Peyer's patch (tissue), 4 donors: ENCODE measurements at regions not wholly inside any gene's neighbourhood (a gene's known extent, or its start where the extent isn't known, plus 50 kb on each side); places are given as distances from the start of the nearest gene placed in this dataset.
A peak's percentile ranks its signal among the peaks of the same experiment; 100 is the strongest.

Experiments
- DNase-seq, 3 donors: peaks; one replicate each; pipeline ENCODE4 v3.0.0-alpha.2; 2017 to 2019
- H3K27ac ChIP-seq, 4 donors: fragments of 200-600 bp; sonication (generic); one replicate each; pipeline ENCODE4 v1.5.1; 2016 to 2019
- H3K27me3 ChIP-seq, 2 donors: fragments of 200-600 bp; sonication (generic); one replicate each; pipeline ENCODE4 v1.5.1; 2019
- H3K36me3 ChIP-seq, 3 donors: fragments of 200-600 bp; sonication (generic); one replicate each; pipeline ENCODE4 v1.5.1; 2016 to 2019
- H3K4me1 ChIP-seq, 4 donors: fragments of 200-600 bp; sonication (generic); one replicate each; pipeline ENCODE4 v1.5.1; 2016 to 2019
- H3K4me3 ChIP-seq, 4 donors: fragments of 200-600 bp; sonication (generic); 1 replicate in 3 of 4; 2 replicates in 1 of 4; pipeline ENCODE4 v1.5.1; 2016 to 2019; ENCODE audit warnings: mild to moderate bottlenecking in 1 of 4
- H3K9me3 ChIP-seq, 4 donors: fragments of 200-600 bp; sonication (generic); one replicate each; pipeline ENCODE4 v1.5.1; 2016 to 2019; ENCODE audit warnings: mild to moderate bottlenecking in 1 of 4
- POLR2A ChIP-seq, 2 donors: fragments of 450-650 bp; IDR thresholded peaks; one replicate each; pipeline ENCODE4 v1.5.1; 2017; ENCODE audit warnings: antibody characterized with exemption in 2 of 2, mild to moderate bottlenecking in 2 of 2, moderate library complexity in 2 of 2
- TF ChIP-seq, protein P1 (sequence below), 6 experiments: fragments of 450-650 bp in 4 of 6; fragments of 200-600 bp in 2 of 6; sonication (generic) in 1 of 6; IDR thresholded peaks; one replicate each; pipeline ENCODE4 v1.5.1; 2017 to 2019; ENCODE audit warnings: antibody characterized with exemption in 6 of 6, mild to moderate bottlenecking in 3 of 6, moderate library complexity in 1 of 6

DNA sequence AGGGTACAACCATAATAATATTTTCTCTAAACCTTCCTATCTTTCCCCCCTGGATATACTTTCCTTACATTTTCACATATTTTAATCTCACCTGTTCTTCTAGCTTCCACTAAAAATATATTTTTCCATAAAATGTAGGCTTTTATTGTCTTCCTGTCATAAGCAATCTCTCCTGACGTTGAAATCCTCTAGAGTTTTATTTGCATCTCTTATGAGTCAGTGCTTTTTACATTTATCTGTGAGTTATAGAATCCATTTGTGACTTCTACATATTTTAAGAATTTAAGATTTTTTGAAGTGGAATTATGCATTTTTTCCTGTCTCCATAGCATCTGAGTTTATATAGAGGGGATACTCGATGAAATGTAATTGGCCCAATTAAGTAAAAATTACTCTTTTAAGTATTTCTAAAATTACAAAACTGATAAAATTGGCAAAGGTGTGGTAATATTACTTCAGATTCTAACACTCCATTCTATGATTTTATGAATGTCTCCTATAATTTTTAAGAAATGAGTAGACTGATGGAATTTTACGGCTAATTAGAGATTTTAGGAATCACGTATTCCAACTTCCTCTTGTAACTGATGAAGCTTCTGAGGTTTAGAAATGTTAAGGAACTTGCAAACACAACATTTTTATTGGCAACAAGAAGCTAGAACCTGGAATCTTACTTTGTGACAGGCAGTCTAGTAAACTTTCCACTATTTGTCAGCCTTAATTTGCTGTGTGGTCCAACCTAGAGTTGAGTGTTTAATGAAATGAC, 422.9 kb upstream of the SEMA3A start:
- Histone ChIP-seq H3K36me3 (no peaks in the 10 kb centered on the region), H3K4me3 (no peak overlapping the region), H3K4me1 (no peaks in the 10 kb centered on the region), H3K27ac (no peak overlapping the region), H3K27me3 (no peaks in the 10 kb centered on the region), H3K9me3 (no peaks in the 10 kb centered on the region)
- TF ChIP-seq, protein P1, sequence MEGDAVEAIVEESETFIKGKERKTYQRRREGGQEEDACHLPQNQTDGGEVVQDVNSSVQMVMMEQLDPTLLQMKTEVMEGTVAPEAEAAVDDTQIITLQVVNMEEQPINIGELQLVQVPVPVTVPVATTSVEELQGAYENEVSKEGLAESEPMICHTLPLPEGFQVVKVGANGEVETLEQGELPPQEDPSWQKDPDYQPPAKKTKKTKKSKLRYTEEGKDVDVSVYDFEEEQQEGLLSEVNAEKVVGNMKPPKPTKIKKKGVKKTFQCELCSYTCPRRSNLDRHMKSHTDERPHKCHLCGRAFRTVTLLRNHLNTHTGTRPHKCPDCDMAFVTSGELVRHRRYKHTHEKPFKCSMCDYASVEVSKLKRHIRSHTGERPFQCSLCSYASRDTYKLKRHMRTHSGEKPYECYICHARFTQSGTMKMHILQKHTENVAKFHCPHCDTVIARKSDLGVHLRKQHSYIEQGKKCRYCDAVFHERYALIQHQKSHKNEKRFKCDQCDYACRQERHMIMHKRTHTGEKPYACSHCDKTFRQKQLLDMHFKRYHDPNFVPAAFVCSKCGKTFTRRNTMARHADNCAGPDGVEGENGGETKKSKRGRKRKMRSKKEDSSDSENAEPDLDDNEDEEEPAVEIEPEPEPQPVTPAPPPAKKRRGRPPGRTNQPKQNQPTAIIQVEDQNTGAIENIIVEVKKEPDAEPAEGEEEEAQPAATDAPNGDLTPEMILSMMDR (IDR thresholded peaks at IDR 0.05), result no peak
- no peak for TF ChIP-seq POLR2A (IDR thresholded peaks at IDR 0.05)
- no peak for DNase-seq

DNA sequence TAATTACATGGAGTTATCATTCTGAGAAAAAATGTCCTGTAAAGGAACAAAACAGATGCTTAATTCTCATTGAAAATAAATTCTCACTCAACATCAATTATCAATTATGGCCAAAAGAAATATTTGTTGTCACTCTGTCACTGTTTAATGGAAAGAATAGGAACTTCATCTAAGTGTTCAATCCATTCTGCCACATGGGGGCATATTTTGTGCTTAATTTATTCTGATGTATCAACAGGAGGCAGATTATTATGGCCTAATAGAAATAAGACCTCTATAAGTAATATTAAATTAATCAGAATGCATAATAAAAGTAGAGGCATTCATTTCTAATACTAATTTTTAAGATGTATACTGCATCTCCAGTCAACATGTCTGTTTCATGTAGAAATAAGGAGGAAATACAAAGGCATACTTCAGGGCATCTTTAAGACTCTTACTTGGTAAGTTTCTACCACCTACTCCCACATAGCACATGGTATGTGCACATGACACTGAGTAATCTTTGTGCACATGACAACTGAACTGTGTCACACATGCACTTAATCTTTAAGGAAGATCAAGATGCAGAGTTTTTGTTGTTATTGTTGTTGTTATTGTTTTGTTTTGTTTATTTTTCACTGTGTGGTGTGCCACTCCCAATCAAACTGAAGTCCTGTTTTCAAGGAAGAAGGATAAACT, 420.4 kb upstream of the SEMA3A start:
- H3K4me3 ChIP-seq, result no peak overlapping the region
- TF ChIP-seq, protein P1 (IDR thresholded peaks at IDR 0.05), result peak in 1 of 6 experiments; percentile 15
- TF ChIP-seq POLR2A (IDR thresholded peaks at IDR 0.05), result no peak
- H3K27ac ChIP-seq, result no peak overlapping the region
- H3K4me1 ChIP-seq, result no peaks in the 10 kb centered on the region
- H3K36me3 ChIP-seq, result no peaks in the 10 kb centered on the region
- no peaks in the 10 kb centered on the region for H3K27me3 ChIP-seq
- no peaks in the 10 kb centered on the region for H3K9me3 ChIP-seq
- DNase-seq, result no peak

DNA sequence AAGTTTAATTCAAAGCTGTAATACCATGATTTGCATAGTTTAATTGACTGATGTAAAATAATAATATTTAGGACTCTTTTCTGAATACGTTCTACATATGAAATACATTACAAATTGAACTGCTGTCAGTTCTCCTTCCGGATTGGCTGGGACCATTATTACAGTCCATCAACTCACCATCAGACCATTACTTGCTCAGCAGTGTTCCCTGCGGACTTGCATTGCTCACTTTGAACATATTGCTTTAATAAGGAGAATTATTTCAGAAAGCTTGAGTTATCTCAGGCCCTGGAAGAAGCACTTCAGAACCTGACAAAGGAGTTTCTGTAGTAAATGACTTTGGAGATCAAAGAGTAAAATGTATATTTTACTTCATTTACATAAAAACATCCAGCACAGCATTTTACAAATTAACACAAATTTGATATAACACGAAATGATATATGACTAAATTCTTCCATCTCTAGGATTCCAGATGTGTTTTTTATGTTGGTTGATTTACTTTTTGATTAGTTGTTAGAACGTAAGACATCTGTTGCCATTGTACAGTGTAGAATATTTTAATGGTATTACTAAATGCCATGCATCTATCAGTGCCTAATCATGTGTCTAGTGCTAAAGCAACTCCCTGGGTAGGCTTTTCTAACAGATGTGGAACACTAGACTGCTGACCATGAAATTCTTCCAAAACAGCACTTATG, 418.5 kb upstream of the SEMA3A start:
- no peak overlapping the region for H3K27ac ChIP-seq
- H3K36me3 ChIP-seq, result no peaks in the 10 kb centered on the region
- H3K27me3 ChIP-seq, result no peaks in the 10 kb centered on the region
- H3K4me1 ChIP-seq, result no peaks in the 10 kb centered on the region
- no peak overlapping the region for H3K4me3 ChIP-seq
- TF ChIP-seq POLR2A (IDR thresholded peaks at IDR 0.05), result no peak
- no peaks in the 10 kb centered on the region for H3K9me3 ChIP-seq
- no peak for DNase-seq

DNA sequence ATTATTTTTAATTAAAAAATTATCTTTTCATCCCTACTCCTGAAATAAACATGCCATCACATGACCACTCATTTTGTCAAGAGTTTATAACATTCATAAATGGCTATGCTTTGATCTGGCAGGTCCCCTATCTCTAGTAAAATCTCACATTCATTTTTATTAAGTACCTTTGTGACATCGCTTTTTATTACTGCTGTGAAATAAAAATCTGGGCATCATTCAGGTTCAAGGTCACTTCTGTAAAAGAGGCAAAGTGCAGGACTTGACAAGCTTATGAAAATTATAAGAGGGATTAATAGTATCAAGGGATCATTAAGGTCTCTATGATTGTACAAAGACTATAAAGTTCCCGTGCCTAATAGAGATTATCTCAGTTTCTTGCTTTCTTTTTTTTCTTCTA, 416.8 kb upstream of the SEMA3A start:
- no peaks in the 10 kb centered on the region for H3K9me3 ChIP-seq
- H3K27me3 ChIP-seq, result no peaks in the 10 kb centered on the region
- H3K27ac ChIP-seq, result no peak overlapping the region
- H3K36me3 ChIP-seq, result no peaks in the 10 kb centered on the region
- H3K4me1 ChIP-seq, result no peaks in the 10 kb centered on the region
- TF ChIP-seq, protein P1 (IDR thresholded peaks at IDR 0.05), result no peak
- no peak for TF ChIP-seq POLR2A (IDR thresholded peaks at IDR 0.05)
- no peak for DNase-seq
- H3K4me3 ChIP-seq, result no peak overlapping the region

DNA sequence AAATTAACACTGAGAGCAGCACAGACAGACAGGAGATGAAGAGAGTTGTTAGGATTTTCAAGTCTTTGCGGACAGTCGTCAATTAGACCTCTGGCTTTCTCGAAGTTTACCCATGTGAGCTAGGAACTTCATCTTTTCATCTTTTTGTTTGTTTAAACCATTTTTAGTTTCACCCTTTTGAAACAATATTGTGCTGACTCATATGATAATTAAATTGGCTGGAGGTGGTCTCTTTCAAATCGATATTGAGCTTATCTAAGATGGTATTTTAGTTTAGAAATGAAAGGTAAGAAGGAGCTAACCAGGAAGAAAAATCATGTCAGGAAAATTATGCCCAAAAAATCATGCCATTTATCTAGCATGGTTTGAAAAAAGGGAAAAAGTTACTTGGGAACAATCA, 415.8 kb upstream of the SEMA3A start:
- Histone ChIP-seq H3K36me3 (no peaks in the 10 kb centered on the region), H3K4me3 (no peak overlapping the region), H3K4me1 (no peaks in the 10 kb centered on the region), H3K27ac (no peak overlapping the region), H3K9me3 (no peaks in the 10 kb centered on the region), H3K27me3 (no peaks in the 10 kb centered on the region)
- DNase-seq, result no peak
- no peak for TF ChIP-seq POLR2A (IDR thresholded peaks at IDR 0.05)

DNA sequence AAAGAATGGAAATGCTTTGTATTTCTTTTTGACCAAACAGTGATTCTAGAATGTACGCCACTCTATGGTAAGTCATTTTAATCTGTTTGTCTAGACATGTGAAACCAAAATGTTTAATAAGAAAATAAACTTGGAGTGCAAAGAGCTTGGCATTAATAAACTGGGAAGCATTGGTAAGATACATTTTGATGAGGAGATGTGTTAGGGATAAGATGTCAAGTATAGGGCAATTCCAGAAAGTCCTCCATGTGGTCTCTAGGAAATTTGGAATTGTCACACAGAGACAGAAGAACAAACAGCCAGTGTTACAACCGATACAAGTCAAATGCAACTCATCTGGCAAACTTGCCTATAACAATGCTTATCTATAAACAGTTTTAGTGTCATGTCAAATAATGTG, 410.7 kb upstream of the SEMA3A start:
- Histone ChIP-seq H3K27ac (no peak overlapping the region), H3K4me3 (no peak overlapping the region), H3K36me3 (no peaks in the 10 kb centered on the region), H3K27me3 (no peaks in the 10 kb centered on the region), H3K4me1 (no peaks in the 10 kb centered on the region), H3K9me3 (no peaks in the 10 kb centered on the region)
- TF ChIP-seq, protein P1 (IDR thresholded peaks at IDR 0.05), result no peak
- no peak for DNase-seq
